GDM1 (cell line): ENCODE measurements at regions not wholly inside any gene's neighbourhood (a gene's known extent, or its start where the extent isn't known, plus 50 kb on each side); places are given as distances from the start of the nearest gene placed in this dataset.

ENCODE experiments used
- DNase-seq: peaks from one replicate; lab custom pipeline; 2025; lab: John Stamatoyannopoulos, UW

DNA sequence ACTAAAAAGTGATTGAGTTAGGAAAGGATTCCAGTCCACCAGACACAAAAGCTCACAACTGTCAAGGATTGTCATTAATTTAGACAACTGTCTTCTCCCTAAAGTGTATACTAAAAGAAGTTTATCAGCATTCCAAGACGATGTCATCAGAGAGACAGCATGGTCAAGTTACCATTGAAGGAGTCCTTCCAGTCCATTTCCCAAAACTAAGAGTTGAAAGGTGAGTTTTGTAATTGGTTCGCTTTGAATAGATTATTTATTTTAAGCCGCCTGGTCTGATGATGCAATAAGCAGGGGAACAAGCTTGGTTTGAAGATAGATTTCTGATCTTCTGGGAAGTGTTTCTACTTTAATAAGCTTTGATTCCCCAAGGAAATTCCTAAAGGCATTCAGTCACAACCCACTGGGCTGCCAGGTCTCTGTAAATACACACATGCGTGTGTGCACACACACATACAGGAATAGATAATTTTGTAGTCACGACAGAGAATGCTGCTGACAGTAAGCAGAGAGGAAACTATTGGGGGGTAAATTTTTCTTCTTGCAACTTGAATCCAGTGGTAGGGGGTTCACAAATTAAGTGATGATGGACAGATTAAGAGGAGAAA, 234.8 kb downstream of the PIK3R1 start:
- no peak for DNase-seq

DNA sequence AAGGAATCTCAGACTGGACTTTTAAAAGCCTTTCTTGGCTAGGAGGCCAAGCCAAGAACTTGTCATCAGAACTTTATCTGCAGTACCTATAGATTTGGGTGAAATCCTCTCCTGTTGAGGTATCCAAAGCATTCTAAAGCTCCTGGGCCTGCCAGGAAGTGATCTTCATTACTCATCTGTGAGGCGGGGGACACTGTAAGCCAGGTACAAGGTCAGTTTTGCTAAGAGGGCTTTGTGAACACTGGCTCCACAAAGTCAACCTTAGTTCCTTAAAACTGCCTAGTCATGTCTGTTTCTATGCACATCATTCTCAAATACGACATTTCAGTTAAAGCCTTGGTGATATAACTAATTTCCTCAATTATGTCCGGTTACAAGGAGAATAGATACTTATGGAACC, 236.7 kb downstream of the PIK3R1 start:
- no peak for DNase-seq

DNA sequence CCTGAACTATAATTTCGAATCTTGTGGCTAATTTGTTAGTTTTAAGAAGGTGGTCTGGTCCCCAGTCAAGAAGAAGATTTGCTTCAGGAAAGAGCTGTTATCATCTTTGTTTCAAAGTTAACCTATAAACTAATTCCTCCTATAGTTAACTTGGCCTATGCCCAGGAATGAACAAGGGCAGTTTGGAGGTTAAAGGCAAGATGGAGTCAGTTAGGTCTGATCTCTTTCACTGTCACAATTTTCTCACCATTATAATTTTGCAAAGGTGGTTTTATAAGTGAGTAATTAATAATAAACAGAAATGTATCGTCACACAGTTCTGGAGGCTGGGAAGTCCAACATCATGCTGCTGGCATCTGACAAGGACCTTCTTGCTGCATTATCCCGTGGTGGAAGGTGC, 238.6 kb downstream of the PIK3R1 start:
- no peak for DNase-seq

DNA sequence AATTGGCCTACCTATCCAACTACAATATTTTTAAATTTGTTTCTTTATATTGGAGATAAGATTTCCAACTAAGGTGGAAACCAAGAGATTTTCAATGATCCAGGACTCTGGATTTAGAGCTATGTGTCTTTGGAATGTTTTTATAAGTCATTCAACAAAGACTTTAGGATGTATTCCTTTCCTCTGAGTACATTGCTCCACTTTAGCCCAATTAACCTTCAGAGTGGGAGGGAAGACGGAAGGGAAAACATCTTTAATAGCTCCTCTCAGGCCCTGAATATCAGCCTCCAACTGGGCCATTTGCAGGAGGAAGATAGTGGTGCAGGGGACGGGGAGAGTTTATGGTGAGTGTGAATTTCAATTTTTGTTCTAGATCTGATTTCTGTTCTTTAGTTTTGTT, 239.2 kb downstream of the PIK3R1 start:
- no peak for DNase-seq

GRCh38 chr5:68455216-68455615, 239.7 kb downstream of the PIK3R1 start:
- no peak for DNase-seq

DNA sequence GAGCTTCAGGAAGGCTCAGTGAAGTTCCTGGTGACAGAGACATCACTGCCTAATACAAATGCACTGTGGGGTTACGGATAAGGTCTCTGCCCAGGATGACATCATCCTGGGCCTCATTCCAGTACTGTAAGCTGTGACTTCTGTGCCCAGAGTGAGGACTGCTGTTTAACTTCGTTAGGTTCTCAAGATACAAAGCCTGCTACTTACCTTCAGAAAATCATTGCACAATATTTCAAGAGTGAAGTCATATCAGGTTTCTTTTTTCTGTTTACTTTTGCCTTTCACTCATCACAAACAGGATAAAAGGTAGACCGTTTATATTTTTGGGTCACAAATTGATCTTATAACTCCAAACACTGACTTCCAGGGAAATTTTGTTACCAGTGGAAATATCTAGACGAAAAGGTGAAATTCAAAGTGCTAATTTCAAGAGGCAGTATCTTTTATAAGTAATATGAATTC, 241.2 kb downstream of the PIK3R1 start:
- no peak for DNase-seq

GRCh38 chr5:68457285-68457684, 241.7 kb downstream of the PIK3R1 start:
- DNase-seq: no peak

- no peak for DNase-seq
Observed at GRCh38 chr5:68458416-68459021, 243.0 kb downstream of the PIK3R1 start.

- no peak for DNase-seq
Observed at GRCh38 chr5:68459093-68459809, 243.7 kb downstream of the PIK3R1 start.

DNA sequence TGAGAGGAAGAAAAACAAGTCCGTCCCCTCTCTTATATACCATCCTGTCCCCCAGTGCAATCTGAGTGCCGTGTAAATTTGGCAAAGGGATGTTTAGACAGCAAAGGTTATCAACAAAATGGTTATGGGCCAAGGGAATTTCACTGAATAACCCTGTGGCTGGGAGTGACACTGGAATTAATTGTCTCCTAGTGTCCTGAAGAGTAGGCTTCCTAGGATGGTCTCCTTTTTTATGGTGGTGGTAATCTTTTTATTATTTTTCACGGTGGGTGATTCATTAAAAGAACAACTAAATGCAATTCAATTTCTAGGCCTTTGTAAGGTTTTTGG, 244.2 kb downstream of the PIK3R1 start:
- no peak for DNase-seq

DNA sequence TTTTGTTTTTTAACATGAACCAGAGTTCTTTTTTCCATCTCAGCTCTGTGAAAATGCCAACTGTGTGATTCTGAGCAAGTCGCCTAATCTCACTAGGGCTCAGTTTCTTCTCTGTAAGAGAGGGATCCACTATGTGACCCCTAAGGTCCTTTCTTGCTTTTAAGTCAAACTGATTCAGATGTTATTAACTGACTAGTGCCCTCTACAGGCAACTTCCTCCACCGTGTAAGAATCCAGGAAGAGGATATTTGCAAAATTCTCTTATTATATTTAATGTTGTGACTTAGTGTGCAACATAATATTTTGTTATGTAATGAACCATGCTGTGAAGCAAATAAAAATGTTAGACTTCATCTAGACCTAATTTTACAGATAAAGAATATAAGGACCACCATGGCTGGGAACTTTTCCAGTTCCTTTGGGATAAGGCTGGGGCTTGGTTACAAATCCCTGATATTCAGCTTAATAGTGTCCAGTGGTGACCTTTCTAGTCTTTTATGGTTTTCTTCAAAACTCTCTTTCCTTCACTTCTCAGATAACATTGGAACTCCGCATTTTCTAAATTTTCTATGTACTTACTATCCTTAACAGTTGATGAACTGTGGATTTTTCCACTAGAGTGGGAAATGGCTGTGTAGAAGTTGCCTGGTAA, 244.7 kb downstream of the PIK3R1 start:
- peak; percentile 24 for DNase-seq

DNA sequence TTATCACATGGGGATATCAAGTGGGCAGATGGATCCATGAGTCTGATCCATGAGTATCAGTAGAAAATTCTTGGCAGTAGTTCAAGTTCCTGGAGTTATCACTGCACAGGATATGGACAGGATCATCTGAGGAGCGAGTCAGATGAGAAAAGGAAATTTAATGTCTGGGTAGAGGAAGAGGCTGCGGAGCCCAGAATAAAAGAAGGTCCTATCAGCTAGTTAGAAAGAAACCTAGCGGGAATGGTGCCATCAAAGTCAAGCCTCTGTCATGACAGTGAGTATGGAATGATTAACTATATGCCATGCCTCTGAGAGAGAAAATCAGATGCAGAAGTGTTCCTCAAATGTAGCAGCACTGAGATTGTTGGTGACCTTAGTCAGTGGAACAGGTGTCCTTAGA, 248.1 kb downstream of the PIK3R1 start:
- DNase-seq: no peak

DNA sequence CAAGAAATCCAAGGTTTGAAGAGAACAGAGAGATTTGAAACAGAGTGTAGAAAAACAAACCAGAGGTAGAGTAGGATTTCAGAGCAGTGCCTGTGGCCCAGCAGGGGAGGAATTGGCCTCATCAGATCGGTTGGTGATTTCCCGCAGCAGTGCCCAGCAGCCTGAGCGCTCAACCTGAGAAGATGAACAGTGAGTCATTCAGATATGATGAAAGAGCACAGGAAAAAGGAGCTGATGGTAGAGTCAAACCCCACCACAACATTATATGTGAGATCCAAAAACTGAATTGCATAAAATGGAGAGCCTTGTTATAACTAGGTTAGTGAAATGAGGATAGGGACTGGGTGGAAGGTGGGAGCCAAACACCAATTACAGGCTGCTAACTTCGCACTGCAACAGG, 248.9 kb downstream of the PIK3R1 start:
- no peak for DNase-seq

DNA sequence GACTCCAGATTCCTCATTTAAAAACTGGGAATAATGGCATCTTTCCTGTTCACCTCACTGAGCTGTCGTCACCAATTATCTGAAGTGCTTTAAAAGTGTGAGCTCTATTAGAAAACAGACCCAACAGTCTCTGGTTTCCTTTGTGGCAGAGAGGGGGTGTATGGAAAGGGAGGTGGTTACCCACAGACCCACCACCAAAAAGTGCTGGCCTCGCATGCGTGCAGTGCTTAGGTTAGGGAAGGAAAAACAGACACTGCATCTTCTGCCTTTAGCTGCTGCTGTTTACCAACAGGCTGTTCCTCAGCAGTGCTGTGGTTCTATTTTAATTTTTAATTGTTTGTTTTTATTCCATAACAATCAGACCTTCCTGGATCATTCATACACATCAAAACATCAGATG, 249.6 kb downstream of the PIK3R1 start:
- no peak for DNase-seq

- DNase-seq: no peak
Observed at GRCh38 chr5:68465934-68466551, 250.5 kb downstream of the PIK3R1 start.

GRCh38 chr5:68467208-68467607, 251.7 kb downstream of the PIK3R1 start:
- no peak for DNase-seq

DNA sequence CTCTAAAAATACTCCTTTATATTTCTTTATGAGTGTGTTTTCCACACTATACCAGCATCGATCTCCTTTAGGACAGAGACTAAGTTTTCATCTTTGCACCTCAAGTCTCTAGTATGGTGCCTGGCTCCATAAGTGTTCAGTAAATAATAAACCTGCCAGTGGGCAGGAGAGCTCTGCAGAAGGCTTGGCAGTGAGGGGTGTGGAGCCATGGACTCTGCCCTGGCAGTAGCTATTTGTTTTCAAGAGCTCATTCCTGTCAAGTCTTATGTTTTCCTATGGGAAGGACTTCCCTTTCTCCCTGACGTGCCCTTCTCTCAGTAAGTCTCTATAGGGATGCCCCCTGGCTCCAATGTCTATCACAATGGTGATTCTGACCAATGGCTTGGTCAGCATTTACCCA, 252.2 kb downstream of the PIK3R1 start:
- DNase-seq: no peak

- no peak for DNase-seq
Observed at GRCh38 chr5:68468322-68468721, 252.8 kb downstream of the PIK3R1 start.

DNA sequence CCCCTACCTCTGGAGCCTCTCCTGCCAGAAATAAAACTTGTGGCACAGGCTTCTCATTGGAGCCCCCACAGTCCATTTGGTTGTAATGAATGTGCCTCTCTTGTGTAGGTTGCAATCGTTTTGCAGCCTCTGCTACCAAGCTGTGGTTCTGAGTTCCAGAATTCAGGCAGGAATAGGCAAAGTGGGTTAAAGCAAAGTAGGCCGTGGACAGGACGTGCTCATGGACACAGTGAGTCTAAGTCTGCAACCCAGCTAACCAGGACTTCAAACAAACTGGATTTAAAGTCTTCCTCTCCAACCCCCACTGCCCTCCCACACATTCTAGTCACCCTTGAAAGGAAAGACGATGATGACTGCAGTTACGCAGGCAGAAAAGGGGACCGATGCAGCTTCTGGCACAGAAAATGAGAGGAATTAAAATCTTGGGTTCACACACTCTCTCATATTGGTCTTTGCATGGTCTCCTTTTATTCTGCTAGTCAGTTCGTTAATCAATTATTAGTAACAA, 260.0 kb downstream of the PIK3R1 start:
- no peak for DNase-seq

- DNase-seq: no peak
Observed at GRCh38 chr5:68476854-68477253, 261.3 kb downstream of the PIK3R1 start.

DNA sequence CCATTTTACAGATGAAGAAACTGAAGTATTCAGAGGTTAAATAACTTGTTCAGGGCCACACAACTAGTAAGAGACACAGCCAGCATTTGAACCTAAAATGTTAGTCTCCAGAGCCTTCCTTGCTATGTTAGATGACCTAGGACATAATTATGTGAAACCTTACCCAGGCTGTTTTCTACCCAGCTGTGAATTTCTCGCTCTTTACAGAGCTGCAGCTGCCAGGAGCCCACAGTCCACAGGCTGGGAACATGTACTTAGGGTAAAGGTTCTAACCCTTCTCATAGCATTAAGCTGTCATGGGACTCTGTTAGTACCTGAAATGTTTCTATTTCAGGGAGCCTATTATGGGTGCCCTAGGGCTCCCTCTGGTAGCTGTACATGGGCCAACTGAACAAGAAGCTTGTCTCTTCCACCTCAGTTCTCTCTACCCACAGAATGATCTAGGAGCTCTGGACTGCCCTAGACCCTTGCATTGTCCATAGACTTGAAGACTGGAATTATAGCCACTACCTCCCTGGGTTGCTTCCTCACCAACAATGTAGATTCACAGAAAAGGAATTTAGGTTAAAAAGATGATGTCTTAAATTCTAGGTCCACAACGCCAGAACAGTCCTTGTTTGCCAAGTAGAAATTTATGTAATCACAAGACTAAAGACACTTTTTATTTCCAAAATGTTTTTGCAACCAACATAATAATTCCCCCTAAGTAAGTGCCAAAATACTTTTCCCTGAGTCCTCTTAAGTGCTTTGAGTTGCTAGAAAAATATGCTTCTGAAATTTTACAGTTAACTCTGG, 262.9 kb downstream of the PIK3R1 start:
- DNase-seq: no peak

DNA sequence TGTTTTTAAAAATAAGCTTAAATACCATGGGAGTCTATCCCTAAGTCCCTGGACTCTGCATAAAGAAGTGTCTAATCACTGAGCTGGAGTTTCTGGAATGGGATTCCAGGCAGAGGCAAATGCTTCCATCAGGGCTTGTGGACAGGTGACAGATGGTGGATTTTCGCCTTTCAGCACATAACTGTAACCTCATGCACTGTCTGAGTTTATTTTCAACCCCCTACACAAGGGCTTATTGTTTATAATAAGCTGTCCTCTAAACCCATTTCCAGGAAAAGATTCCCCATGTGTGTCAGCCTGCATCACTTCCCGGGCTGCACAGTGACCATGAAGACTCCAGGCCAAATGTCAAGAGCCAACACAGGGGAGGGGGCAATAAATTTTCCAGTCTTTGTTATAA, 264.0 kb downstream of the PIK3R1 start:
- DNase-seq: no peak
